Hepatocyte (in vitro differentiated cells): ENCODE measurements at regions not wholly inside any gene's neighbourhood (a gene's known extent, or its start where the extent isn't known, plus 50 kb on each side); places are given as distances from the start of the nearest gene placed in this dataset.

ENCODE experiments used
- CTCF ChIP-seq: fragments of 200-600 bp; sonication (generic); IDR thresholded peaks from 2 replicates; pipeline ENCODE4 v1.5.1; 2016; ENCODE audit warnings: antibody characterized with exemption, mild to moderate bottlenecking; ENCODE audit not compliant: poor library complexity
- EZH2 ChIP-seq: fragments of 200-600 bp; sonication (generic); IDR thresholded peaks from 2 replicates; pipeline ENCODE4 v1.6.1; 2016; ENCODE audit warnings: antibody characterized with exemption, mild to moderate bottlenecking, borderline replicate concordance

GRCh38 chr13:38417727-38418126 lies 68.1 kb downstream of the UFM1 start:
- no peak for TF ChIP-seq EZH2
- TF ChIP-seq CTCF: no peak
